HG02642 (cell line): ENCODE measurements at regions not wholly inside any gene's neighbourhood (a gene's known extent, or its start where the extent isn't known, plus 50 kb on each side); places are given as distances from the start of the nearest gene placed in this dataset.

Source experiments
- ATAC-seq: cut with Tn5 transposase; IDR thresholded peaks from one replicate; pipeline ENCODE4 v1.9.1; 2021; ENCODE audit warnings: mild to moderate bottlenecking; ENCODE audit not compliant: unreplicated experiment, poor library complexity

- ATAC-seq: no peak
Observed at GRCh38 chr2:13005048-13005447, 288.3 kb downstream of the TRIB2 start.

- no peak for ATAC-seq
Observed at GRCh38 chr2:13005761-13006335, 289.1 kb downstream of the TRIB2 start.

GRCh38 chr2:13006426-13006825 is 289.7 kb downstream of the TRIB2 start:
- ATAC-seq: no peak

- peak; percentile 89 for ATAC-seq
Observed at GRCh38 chr2:13006829-13007717, 290.3 kb downstream of the TRIB2 start.

- no peak for ATAC-seq
Observed at GRCh38 chr2:13009027-13009642, 292.4 kb downstream of the TRIB2 start.

GRCh38 chr2:13010283-13010682 is 293.5 kb downstream of the TRIB2 start:
- no peak for ATAC-seq

GRCh38 chr2:13014783-13015182 is 298.0 kb downstream of the TRIB2 start:
- ATAC-seq: no peak

- no peak for ATAC-seq
Observed at GRCh38 chr2:13015532-13016320, 299.0 kb downstream of the TRIB2 start.

GRCh38 chr2:13018490-13018889 is 301.8 kb downstream of the TRIB2 start:
- no peak for ATAC-seq

- no peak for ATAC-seq
Observed at GRCh38 chr2:13019781-13020180, 303.0 kb downstream of the TRIB2 start.

- ATAC-seq: no peak
Observed at GRCh38 chr2:13020469-13020868, 303.7 kb downstream of the TRIB2 start.

GRCh38 chr2:13021470-13021957 is 304.8 kb downstream of the TRIB2 start:
- no peak for ATAC-seq

GRCh38 chr2:13030606-13031005 is 313.9 kb downstream of the TRIB2 start:
- ATAC-seq: no peak

GRCh38 chr2:13034861-13035260 is 318.1 kb downstream of the TRIB2 start:
- ATAC-seq: no peak

GRCh38 chr2:13035866-13036265 is 319.1 kb downstream of the TRIB2 start:
- ATAC-seq: no peak

- ATAC-seq: no peak
Observed at GRCh38 chr2:13040043-13040442, 323.3 kb downstream of the TRIB2 start.

GRCh38 chr2:13046557-13047165 is 329.9 kb downstream of the TRIB2 start:
- no peak for ATAC-seq

- no peak for ATAC-seq
Observed at GRCh38 chr2:13050764-13051163, 334.0 kb downstream of the TRIB2 start.

GRCh38 chr2:13052547-13052946 is 335.8 kb downstream of the TRIB2 start:
- no peak for ATAC-seq

GRCh38 chr2:13056259-13056843 is 339.6 kb downstream of the TRIB2 start:
- ATAC-seq: no peak
